GDM1 (cell line): ENCODE measurements at regions not wholly inside any gene's neighbourhood (a gene's known extent, or its start where the extent isn't known, plus 50 kb on each side); places are given as distances from the start of the nearest gene placed in this dataset.

Experiments
- DNase-seq: peaks from one replicate; lab custom pipeline; 2025; lab: John Stamatoyannopoulos, UW

DNA sequence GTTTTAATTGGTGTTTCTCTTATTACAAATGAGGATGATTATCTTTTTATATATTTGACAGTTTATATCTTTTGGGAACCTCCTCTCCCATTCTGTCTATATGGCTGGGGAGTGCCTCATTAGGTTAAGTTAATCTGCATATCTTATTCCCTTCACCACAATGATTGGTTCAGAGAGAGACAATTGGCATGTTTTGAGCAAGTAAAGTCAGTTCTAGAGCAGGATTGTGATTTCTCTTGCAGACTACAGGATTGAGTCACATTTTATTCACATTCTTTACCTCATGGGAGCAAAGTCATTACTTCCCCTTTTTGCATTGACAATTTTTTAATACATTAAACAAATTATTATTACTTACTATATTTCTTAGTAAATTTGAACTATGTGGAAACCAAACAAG is 345.6 kb downstream of the MDFIC start:
- no peak for DNase-seq

- no peak for DNase-seq
These were observed 338.5 kb downstream of the MDFIC start for GRCh38 chr7:115260381-115260780.

GRCh38 chr7:115252461-115252860 is 330.6 kb downstream of the MDFIC start:
- no peak for DNase-seq

GRCh38 chr7:115249080-115249479 is 327.2 kb downstream of the MDFIC start:
- no peak for DNase-seq

DNA sequence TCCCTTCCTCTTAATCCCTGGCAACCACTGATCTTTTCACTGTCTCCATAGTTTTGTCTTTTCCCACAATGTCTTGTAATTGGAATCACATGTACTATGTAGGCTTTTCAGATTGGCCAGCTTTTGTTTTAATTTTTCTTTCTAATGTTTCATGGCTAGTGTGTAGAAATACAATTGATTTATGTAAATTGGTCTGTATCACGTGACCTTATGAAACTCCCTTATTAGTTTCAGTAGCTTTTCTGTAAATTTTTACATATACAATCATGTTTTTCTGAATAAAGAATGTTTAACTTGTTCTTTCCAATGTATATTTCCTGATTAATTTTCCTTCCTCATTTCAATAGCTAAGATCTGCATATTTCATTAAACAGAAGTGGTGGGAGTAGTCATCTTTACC is 319.3 kb downstream of the MDFIC start:
- no peak for DNase-seq

- no peak for DNase-seq
These were observed 318.3 kb downstream of the MDFIC start for GRCh38 chr7:115240242-115240641.

DNA sequence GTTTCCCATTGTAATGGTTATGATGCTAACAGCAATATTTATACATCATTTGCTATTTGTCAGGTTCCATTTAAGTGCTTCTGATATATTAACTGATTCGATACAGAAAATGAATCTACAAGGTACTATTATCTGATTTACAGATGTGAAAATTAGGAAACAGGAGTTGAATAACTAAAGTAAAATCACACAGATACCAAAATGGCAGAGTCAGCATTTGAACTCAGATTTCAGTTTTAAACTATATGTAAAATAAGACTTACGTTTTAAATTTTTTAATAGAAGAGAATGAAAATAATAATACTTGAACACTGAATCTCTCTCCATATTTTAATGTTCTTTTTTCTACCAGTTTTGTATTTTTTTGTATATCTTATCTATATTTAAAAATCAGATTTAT is 313.2 kb downstream of the MDFIC start:
- no peak for DNase-seq

DNA sequence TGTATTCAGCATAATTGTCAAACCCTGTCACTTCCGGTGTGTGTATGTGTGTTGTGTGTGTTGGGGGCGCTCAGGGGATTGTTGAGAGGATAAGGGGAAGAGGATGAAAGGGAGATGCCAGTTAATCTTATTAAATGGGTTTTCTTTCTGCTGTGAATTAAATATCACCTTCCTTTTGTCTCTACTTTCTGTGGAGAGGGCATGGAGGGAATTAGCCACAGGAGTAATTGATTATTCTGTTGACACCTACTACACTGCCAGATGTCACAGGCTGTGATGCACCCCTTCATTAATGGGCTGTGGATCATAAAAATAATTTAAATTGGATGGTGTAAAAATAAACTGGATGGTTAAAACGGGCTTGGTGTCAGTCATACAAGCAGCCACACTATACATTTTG is 311.9 kb downstream of the MDFIC start:
- DNase-seq = no peak

GRCh38 chr7:115232041-115232440 is 310.1 kb downstream of the MDFIC start:
- no peak for DNase-seq

DNA sequence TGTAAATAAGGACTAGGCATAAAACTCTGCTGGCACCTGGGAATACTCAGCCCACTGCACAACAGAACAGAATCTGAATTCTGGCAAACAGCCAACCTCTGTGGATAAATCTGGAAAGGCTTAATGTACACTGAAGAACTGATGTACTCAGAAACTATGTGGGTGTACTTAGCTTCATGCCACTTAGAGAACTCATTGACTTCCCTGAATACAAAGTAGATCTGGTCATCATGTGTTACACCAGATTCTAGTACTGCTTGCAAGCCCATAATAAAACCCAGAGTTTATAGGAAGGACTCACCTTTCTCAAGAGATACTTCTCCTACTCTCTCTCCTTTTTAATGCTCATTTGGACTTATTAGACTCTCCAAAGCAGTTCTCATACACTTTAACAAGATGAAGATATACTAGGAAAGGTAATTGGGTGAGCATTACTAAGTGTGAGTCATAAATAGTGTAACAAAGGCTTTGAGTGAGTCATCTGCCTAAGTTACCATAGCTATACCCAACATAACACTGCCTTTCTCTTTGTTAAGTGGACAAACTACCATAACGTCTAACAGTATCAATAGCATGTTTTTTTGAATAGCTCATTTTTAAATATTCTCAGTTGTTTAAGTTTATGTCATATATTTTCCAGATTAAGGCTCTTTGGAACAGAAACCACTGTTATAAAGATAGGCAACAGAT is 309.1 kb downstream of the MDFIC start:
- DNase-seq = no peak

DNA sequence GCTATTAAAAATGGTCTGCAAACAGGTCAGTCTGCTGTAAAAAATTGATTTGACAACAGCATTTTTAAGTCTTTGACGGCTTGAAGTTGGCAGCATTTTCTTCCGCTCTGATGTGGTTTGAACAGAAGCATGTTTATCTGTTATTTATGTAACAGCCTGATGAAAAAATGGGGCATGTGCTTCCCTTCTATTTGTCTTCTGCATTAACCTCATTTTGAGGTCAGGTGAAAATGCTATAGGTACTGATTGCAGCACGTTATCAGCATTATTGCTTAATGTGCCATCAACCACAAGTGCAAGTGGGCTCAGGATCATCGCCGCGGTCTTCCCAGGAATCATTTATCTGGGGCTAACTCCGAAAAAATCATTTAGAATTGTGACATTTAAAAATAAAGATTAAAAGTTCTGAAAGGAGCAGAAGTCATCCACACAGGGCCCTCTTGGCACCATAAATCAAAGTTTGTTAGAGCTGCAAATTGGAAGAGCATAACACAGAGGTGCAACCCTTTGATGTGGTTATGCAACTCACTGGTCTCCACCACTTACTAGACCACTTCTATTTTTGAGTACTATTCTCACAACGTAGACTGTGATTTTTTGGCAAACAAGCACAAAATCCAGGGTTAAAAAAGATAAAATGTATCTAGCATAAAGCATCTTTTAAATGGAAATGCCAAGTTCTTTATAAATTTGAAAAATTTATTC is 307.7 kb downstream of the MDFIC start:
- DNase-seq = no peak

- DNase-seq = no peak
These were observed 305.8 kb downstream of the MDFIC start for GRCh38 chr7:115227473-115228235.

DNA sequence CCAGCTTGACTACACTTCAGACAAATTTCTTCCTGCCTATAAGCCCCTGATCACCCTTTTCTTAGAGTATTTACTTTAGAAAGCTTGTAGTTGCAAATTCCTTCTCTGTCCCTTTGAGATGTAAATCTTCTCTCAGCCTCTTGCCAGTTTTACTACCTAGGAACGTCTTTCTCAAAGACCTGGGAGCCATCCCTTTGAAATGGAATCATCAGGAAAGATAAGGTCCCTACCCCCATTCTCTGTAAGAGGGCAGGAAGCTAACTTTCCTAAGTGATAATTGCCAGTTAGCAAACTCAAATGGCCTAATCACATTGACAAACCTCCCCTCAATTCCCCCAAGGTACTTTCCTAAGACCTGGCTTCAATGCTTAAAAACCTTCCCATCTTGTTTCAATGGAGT is 304.5 kb downstream of the MDFIC start:
- no peak for DNase-seq

GRCh38 chr7:115224922-115225321 is 303.0 kb downstream of the MDFIC start:
- DNase-seq = no peak

- DNase-seq = no peak
These were observed 302.1 kb downstream of the MDFIC start for GRCh38 chr7:115223959-115224358.

DNA sequence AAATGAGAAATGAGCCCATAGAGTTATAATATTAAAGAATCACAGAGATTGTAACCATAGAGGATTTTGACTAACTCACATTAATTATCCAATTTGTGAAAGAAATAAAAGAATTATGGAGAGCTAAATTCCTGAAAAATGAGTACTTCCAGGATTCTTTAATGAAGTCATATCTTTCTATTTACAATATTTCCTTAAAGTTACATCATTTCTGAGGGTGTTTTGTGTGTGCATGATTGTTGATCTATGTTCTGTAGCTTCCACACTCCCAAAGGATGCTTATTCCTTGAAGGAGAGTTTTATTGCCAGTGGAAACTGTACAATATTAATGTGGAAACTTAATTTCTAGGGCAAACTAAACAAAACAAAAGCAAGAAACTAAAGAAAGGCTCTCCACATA is 299.6 kb downstream of the MDFIC start:
- no peak for DNase-seq

GRCh38 chr7:115218076-115218475 is 296.2 kb downstream of the MDFIC start:
- no peak for DNase-seq

DNA sequence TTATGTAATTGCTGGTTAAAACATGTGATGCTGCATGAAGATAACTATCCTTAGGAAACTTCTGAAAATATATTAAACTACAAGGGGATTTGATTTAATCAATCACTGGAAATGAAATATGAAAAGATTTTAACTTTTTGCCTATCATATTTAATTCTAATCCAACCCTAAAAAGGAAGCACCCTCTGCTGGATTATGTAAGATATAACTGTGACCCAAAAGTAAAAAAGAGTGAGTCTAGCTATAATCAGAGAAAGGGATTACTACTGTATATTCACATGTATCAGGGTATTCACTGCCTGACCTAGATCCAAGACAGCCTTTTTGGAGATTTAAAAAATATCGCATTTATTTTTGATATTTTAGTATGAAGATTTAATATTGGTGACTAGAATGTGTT is 295.5 kb downstream of the MDFIC start:
- DNase-seq = no peak

GRCh38 chr7:115216652-115217051 is 294.8 kb downstream of the MDFIC start:
- DNase-seq = no peak

GRCh38 chr7:115211171-115211570 is 289.3 kb downstream of the MDFIC start:
- DNase-seq = no peak

DNA sequence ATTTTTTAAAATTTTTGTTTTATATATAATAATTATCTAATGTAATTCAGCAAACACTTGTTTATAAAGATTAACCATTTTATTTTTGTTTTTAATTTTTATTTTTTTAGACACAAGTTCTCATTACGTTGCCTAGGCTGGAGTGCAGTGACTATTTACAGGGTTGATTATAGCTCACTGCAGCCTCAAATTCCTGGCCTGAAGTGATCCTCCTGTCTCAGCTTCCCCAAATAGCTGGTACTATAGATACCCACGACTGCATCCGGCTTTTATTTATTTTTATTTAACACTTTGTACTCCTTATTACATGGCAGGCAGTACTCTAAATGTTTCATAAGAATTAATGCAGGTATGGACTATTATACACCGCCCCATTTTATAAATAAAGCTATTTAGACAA is 288.7 kb downstream of the MDFIC start:
- no peak for DNase-seq

DNA sequence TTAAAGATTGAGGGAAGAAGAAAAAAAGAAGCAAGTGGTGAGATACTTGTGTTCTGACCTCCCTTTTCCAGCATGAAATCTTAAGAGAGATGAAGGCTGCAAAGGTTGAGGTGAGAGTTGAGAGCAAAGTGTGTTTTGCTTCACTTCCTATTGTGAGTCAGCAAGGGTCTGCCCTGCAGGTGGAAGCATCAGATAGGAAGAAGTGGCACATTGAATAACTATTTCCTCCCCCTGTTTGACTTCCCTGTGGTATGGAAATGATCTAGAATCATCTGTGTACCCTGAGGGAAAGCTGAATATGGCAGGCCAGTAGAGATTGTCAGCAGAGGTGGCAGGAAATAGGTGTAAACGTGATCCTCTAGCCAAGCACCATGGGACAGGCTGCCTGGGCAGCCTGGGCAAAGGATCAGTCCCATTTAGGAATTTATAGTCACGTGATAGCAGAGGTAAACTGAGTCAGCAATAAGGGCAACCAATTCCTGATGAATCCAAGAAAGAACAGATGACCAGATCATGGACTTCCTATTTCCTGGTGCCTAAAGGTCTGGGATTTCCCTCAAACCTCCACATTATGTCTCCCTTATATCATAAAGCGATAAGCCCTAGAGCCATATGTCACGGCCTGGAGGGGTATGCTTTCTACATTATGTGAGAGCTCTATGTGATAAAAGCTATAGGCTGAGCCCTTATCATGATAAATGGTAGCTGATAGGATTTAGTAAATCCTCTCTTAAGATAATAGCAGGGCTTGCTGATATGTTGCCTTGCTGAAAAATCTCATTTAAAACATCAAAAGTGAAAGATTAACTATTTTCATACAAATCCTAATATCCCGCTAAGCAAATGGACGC is 287.0 kb downstream of the MDFIC start:
- no peak for DNase-seq
